LNCaP clone FGC (cell line): ENCODE measurements at regions not wholly inside any gene's neighbourhood (a gene's known extent, or its start where the extent isn't known, plus 50 kb on each side); places are given as distances from the start of the nearest gene placed in this dataset.

Source experiments
- DNase-seq: peaks from one replicate; pipeline ENCODE4 v3.0.0-alpha.2; 2011; ENCODE audit warnings: low read depth
- H3K4me3 ChIP-seq: 2 replicates; pipeline ENCODE4 v1.5.1; 2011; ENCODE audit warnings: mild to moderate bottlenecking, low read depth, low read length, control low read depth
- CTCF ChIP-seq: IDR thresholded peaks from 2 replicates; pipeline ENCODE4 v1.5.1; 2012; ENCODE audit warnings: mild to moderate bottlenecking; ENCODE audit not compliant: control insufficient read depth, insufficient read depth; ENCODE audit errors: extremely low read depth

GRCh38 chr10:130737621-130738020 is 573.9 kb downstream of the TCERG1L start:
- no peak for TF ChIP-seq CTCF
- DNase-seq: no peak
- H3K4me3 ChIP-seq: no peak overlapping the region

- H3K4me3 ChIP-seq: no peak overlapping the region
- no peak for TF ChIP-seq CTCF
- no peak for DNase-seq
These were observed 572.3 kb downstream of the TCERG1L start for GRCh38 chr10:130739016-130739756.

- no peak for DNase-seq
- no peak for TF ChIP-seq CTCF
- no peak overlapping the region for H3K4me3 ChIP-seq
These were observed 571.8 kb downstream of the TCERG1L start for GRCh38 chr10:130739757-130740145.

GRCh38 chr10:130740166-130740565 is 571.4 kb downstream of the TCERG1L start:
- DNase-seq: no peak
- no peak overlapping the region for H3K4me3 ChIP-seq
- no peak for TF ChIP-seq CTCF

- no peak for TF ChIP-seq CTCF
- H3K4me3 ChIP-seq: no peak overlapping the region
- no peak for DNase-seq
These were observed 570.4 kb downstream of the TCERG1L start for GRCh38 chr10:130740915-130741750.

- no peak for TF ChIP-seq CTCF
- H3K4me3 ChIP-seq: no peak overlapping the region
- no peak for DNase-seq
These were observed 569.3 kb downstream of the TCERG1L start for GRCh38 chr10:130741901-130742855.
